Fibroblast of villous mesenchyme (primary cell): ENCODE measurements at regions not wholly inside any gene's neighbourhood (a gene's known extent, or its start where the extent isn't known, plus 50 kb on each side); places are given as distances from the start of the nearest gene placed in this dataset.
"Not testable (repeated sequence)": the region's sequence is repeated elsewhere in the genome, so short reads cannot be mapped to it uniquely, and the experiment has no call there.

Experiments used
- DNase-seq: peaks from one replicate; pipeline ENCODE4 v3.0.0-alpha.2; 2010; ENCODE audit warnings: low read depth
- H3K4me3 ChIP-seq: 2 replicates; pipeline ENCODE4 v1.5.1; 2011; ENCODE audit warnings: low read depth, mild to moderate bottlenecking, low read length
- CTCF ChIP-seq: IDR thresholded peaks from 2 replicates; pipeline ENCODE4 v1.5.1; 2012; ENCODE audit warnings: low read depth, mild to moderate bottlenecking, low read length; ENCODE audit not compliant: insufficient read depth

- no peak for TF ChIP-seq CTCF
- no peak overlapping the region for H3K4me3 ChIP-seq
- no peak for DNase-seq
Measured at GRCh38 chr6:106869203-106869602, 105.3 kb downstream of the CD24 start.

- DNase-seq: no peak
- no peak for TF ChIP-seq CTCF
- H3K4me3 ChIP-seq: no peak overlapping the region
Measured at GRCh38 chr6:106866875-106867658, 107.5 kb downstream of the CD24 start.

- DNase-seq: no peak
- TF ChIP-seq CTCF: no peak
- no peak overlapping the region for H3K4me3 ChIP-seq
Measured at GRCh38 chr6:106862858-106863257, 111.7 kb downstream of the CD24 start.

GRCh38 chr6:106860940-106861339 is 113.6 kb downstream of the CD24 start:
- DNase-seq: no peak
- H3K4me3 ChIP-seq: no peak overlapping the region
- TF ChIP-seq CTCF: no peak

GRCh38 chr6:106858653-106859092 is 115.9 kb downstream of the CD24 start:
- peak; percentile 64 for DNase-seq
- no peak for TF ChIP-seq CTCF
- H3K4me3 ChIP-seq: no peak overlapping the region

- no peak for TF ChIP-seq CTCF
- DNase-seq: no peak
- no peak overlapping the region for H3K4me3 ChIP-seq
Measured at GRCh38 chr6:106857771-106858652, 116.5 kb downstream of the CD24 start.

GRCh38 chr6:106857310-106857709 is 117.2 kb downstream of the CD24 start:
- not testable (repeated sequence) for DNase-seq

More at GRCh38 chr6:106857310-106857709, 117.2 kb downstream of the CD24 start:
- H3K4me3 ChIP-seq: not testable (repeated sequence)
